ENCODE measurements at regions not wholly inside any gene's neighbourhood (a gene's known extent, or its start where the extent isn't known, plus 50 kb on each side); places are given as distances from the start of the nearest gene placed in this dataset.

GRCh38 chr11:28581286-28582242, 473.4 kb downstream of the METTL15 start:
- H3K27me3 ChIP-seq (ENCODE audit: insufficient read depth, insufficient read length), result no peaks in the 10 kb centered on the region
- no peak overlapping the region for H3K9ac ChIP-seq (ENCODE audit: insufficient read length, low read depth)
- H3K9me3 ChIP-seq (ENCODE audit: insufficient read depth, low read length), result no peaks in the 10 kb centered on the region
- TF ChIP-seq ZNF274 (IDR thresholded peaks at IDR 0.05; ENCODE audit: low read depth, low read length) (no peak), SUZ12 (IDR thresholded peaks at IDR 0.05; ENCODE audit: extremely low read depth, insufficient read depth, insufficient read length) (no peak), YY1 (IDR thresholded peaks at IDR 0.05; ENCODE audit: insufficient read depth, insufficient read length) (no peak)
- no peaks in the 10 kb centered on the region for H3K4me1 ChIP-seq (ENCODE audit: insufficient read depth, insufficient read length)
- no peak for DNase-seq (ENCODE audit: low read depth, low spot score)
- no peak overlapping the region for H3K4me3 ChIP-seq (ENCODE audit: insufficient read length, low read depth)
- H3K36me3 ChIP-seq (ENCODE audit: insufficient read depth, insufficient read length, low read length), result no peaks in the 10 kb centered on the region

- Histone ChIP-seq H3K9ac (ENCODE audit: insufficient read length, low read depth) (no peak overlapping the region), H3K27me3 (ENCODE audit: insufficient read depth, insufficient read length) (no peaks in the 10 kb centered on the region), H3K9me3 (ENCODE audit: insufficient read depth, low read length) (no peaks in the 10 kb centered on the region), H3K36me3 (ENCODE audit: insufficient read depth, insufficient read length, low read length) (no peaks in the 10 kb centered on the region), H3K4me3 (ENCODE audit: insufficient read length, low read depth) (no peak overlapping the region), H3K4me1 (ENCODE audit: insufficient read depth, insufficient read length) (no peaks in the 10 kb centered on the region)
- no peak for DNase-seq (ENCODE audit: low read depth, low spot score)
- no peak for TF ChIP-seq ZNF274 (IDR thresholded peaks at IDR 0.05; ENCODE audit: low read depth, low read length)
- no peak for TF ChIP-seq SUZ12 (IDR thresholded peaks at IDR 0.05; ENCODE audit: extremely low read depth, insufficient read depth, insufficient read length)
- TF ChIP-seq YY1 (IDR thresholded peaks at IDR 0.05; ENCODE audit: insufficient read depth, insufficient read length), result no peak
Measured at GRCh38 chr11:28571371-28571770, 463.2 kb downstream of the METTL15 start.

- no peaks in the 10 kb centered on the region for H3K36me3 ChIP-seq (ENCODE audit: insufficient read depth, insufficient read length, low read length)
- H3K4me1 ChIP-seq (ENCODE audit: insufficient read depth, insufficient read length), result no peaks in the 10 kb centered on the region
- no peak overlapping the region for H3K9ac ChIP-seq (ENCODE audit: insufficient read length, low read depth)
- TF ChIP-seq YY1 (IDR thresholded peaks at IDR 0.05; ENCODE audit: insufficient read depth, insufficient read length) (no peak), ZNF274 (IDR thresholded peaks at IDR 0.05; ENCODE audit: low read depth, low read length) (no peak), SUZ12 (IDR thresholded peaks at IDR 0.05; ENCODE audit: extremely low read depth, insufficient read depth, insufficient read length) (no peak)
- no peak for DNase-seq (ENCODE audit: low read depth, low spot score)
- H3K9me3 ChIP-seq (ENCODE audit: insufficient read depth, low read length), result no peaks in the 10 kb centered on the region
- H3K4me3 ChIP-seq (ENCODE audit: insufficient read length, low read depth), result no peak overlapping the region
- H3K27me3 ChIP-seq (ENCODE audit: insufficient read depth, insufficient read length), result no peaks in the 10 kb centered on the region
Measured at GRCh38 chr11:28569106-28569505, 460.9 kb downstream of the METTL15 start.

GRCh38 chr11:28566339-28567089, 458.3 kb downstream of the METTL15 start:
- no peaks in the 10 kb centered on the region for H3K4me1 ChIP-seq (ENCODE audit: insufficient read depth, insufficient read length)
- TF ChIP-seq ZNF274 (IDR thresholded peaks at IDR 0.05; ENCODE audit: low read depth, low read length) (no peak), SUZ12 (IDR thresholded peaks at IDR 0.05; ENCODE audit: extremely low read depth, insufficient read depth, insufficient read length) (no peak), YY1 (IDR thresholded peaks at IDR 0.05; ENCODE audit: insufficient read depth, insufficient read length) (no peak)
- no peaks in the 10 kb centered on the region for H3K27me3 ChIP-seq (ENCODE audit: insufficient read depth, insufficient read length)
- no peaks in the 10 kb centered on the region for H3K36me3 ChIP-seq (ENCODE audit: insufficient read depth, insufficient read length, low read length)
- DNase-seq (ENCODE audit: low read depth, low spot score), result peak; percentile 11
- H3K9me3 ChIP-seq (ENCODE audit: insufficient read depth, low read length), result no peaks in the 10 kb centered on the region
- H3K4me3 ChIP-seq (ENCODE audit: insufficient read length, low read depth), result no peak overlapping the region
- no peak overlapping the region for H3K9ac ChIP-seq (ENCODE audit: insufficient read length, low read depth)

- DNase-seq (ENCODE audit: low read depth, low spot score), result peak; percentile 5
- H3K36me3 ChIP-seq (ENCODE audit: insufficient read depth, insufficient read length, low read length), result no peaks in the 10 kb centered on the region
- no peak for TF ChIP-seq SUZ12 (IDR thresholded peaks at IDR 0.05; ENCODE audit: extremely low read depth, insufficient read depth, insufficient read length)
- TF ChIP-seq ZNF274 (IDR thresholded peaks at IDR 0.05; ENCODE audit: low read depth, low read length), result no peak
- TF ChIP-seq YY1 (IDR thresholded peaks at IDR 0.05; ENCODE audit: insufficient read depth, insufficient read length), result no peak
- no peaks in the 10 kb centered on the region for H3K27me3 ChIP-seq (ENCODE audit: insufficient read depth, insufficient read length)
- H3K4me1 ChIP-seq (ENCODE audit: insufficient read depth, insufficient read length), result no peaks in the 10 kb centered on the region
- no peak overlapping the region for H3K9ac ChIP-seq (ENCODE audit: insufficient read length, low read depth)
- no peak overlapping the region for H3K4me3 ChIP-seq (ENCODE audit: insufficient read length, low read depth)
- no peaks in the 10 kb centered on the region for H3K9me3 ChIP-seq (ENCODE audit: insufficient read depth, low read length)
Measured at GRCh38 chr11:28559492-28559891, 451.3 kb downstream of the METTL15 start.

GRCh38 chr11:28547321-28547741, 439.1 kb downstream of the METTL15 start:
- Histone ChIP-seq H3K36me3 (ENCODE audit: insufficient read depth, insufficient read length, low read length) (no peaks in the 10 kb centered on the region), H3K4me3 (ENCODE audit: insufficient read length, low read depth) (no peak overlapping the region), H3K27me3 (ENCODE audit: insufficient read depth, insufficient read length) (no peaks in the 10 kb centered on the region), H3K9ac (ENCODE audit: insufficient read length, low read depth) (no peak overlapping the region), H3K9me3 (ENCODE audit: insufficient read depth, low read length) (no peaks in the 10 kb centered on the region), H3K4me1 (ENCODE audit: insufficient read depth, insufficient read length) (no peaks in the 10 kb centered on the region)
- TF ChIP-seq SUZ12 (IDR thresholded peaks at IDR 0.05; ENCODE audit: extremely low read depth, insufficient read depth, insufficient read length) (no peak), ZNF274 (IDR thresholded peaks at IDR 0.05; ENCODE audit: low read depth, low read length) (no peak), YY1 (IDR thresholded peaks at IDR 0.05; ENCODE audit: insufficient read depth, insufficient read length) (no peak)
- no peak for DNase-seq (ENCODE audit: low read depth, low spot score)

- H3K36me3 ChIP-seq (ENCODE audit: insufficient read depth, insufficient read length, low read length), result no peaks in the 10 kb centered on the region
- H3K9me3 ChIP-seq (ENCODE audit: insufficient read depth, low read length), result no peaks in the 10 kb centered on the region
- no peak overlapping the region for H3K9ac ChIP-seq (ENCODE audit: insufficient read length, low read depth)
- H3K4me3 ChIP-seq (ENCODE audit: insufficient read length, low read depth), result no peak overlapping the region
- no peaks in the 10 kb centered on the region for H3K27me3 ChIP-seq (ENCODE audit: insufficient read depth, insufficient read length)
- no peaks in the 10 kb centered on the region for H3K4me1 ChIP-seq (ENCODE audit: insufficient read depth, insufficient read length)
- no peak for DNase-seq (ENCODE audit: low read depth, low spot score)
- no peak for TF ChIP-seq YY1 (IDR thresholded peaks at IDR 0.05; ENCODE audit: insufficient read depth, insufficient read length)
- TF ChIP-seq ZNF274 (IDR thresholded peaks at IDR 0.05; ENCODE audit: low read depth, low read length), result no peak
- no peak for TF ChIP-seq SUZ12 (IDR thresholded peaks at IDR 0.05; ENCODE audit: extremely low read depth, insufficient read depth, insufficient read length)
Measured at GRCh38 chr11:28545536-28545935, 437.3 kb downstream of the METTL15 start.

Measured in NT2/D1 (cell line).